ENCODE measurements at regions not wholly inside any gene's neighbourhood (a gene's known extent, or its start where the extent isn't known, plus 50 kb on each side); places are given as distances from the start of the nearest gene placed in this dataset.

GRCh38 chr2:66753660-66754059 lies 318.7 kb downstream of the MEIS1 start:
- no peak for DNase-seq (ENCODE audit: low read depth in 1 of 2, low spot score in 1 of 2)
- in situ Hi-C loops (cut with HindIII; ENCODE audit: low pct_unique_long_range_greater_than_20kb, low sequenced_read_pairs) = no loop called here
- TF ChIP-seq JUND (IDR thresholded peaks at IDR 0.05; ENCODE audit: low read depth) = no peak

GRCh38 chr2:66755974-66756373 lies 321.0 kb downstream of the MEIS1 start:
- no peak for DNase-seq (ENCODE audit: low read depth in 1 of 2, low spot score in 1 of 2)
- TF ChIP-seq JUND (IDR thresholded peaks at IDR 0.05; ENCODE audit: low read depth) = no peak
- in situ Hi-C loops (cut with HindIII; ENCODE audit: low pct_unique_long_range_greater_than_20kb, low sequenced_read_pairs) = no loop called here

- no peak for DNase-seq (ENCODE audit: low read depth in 1 of 2, low spot score in 1 of 2)
- no peak for TF ChIP-seq JUND (IDR thresholded peaks at IDR 0.05; ENCODE audit: low read depth)
- in situ Hi-C loops (cut with HindIII; ENCODE audit: low pct_unique_long_range_greater_than_20kb, low sequenced_read_pairs) = no loop called here
These were observed 326.9 kb downstream of the MEIS1 start for GRCh38 chr2:66761826-66762225.

- in situ Hi-C loops (cut with HindIII; ENCODE audit: low pct_unique_long_range_greater_than_20kb, low sequenced_read_pairs) = no loop called here
- no peak for TF ChIP-seq JUND (IDR thresholded peaks at IDR 0.05; ENCODE audit: low read depth)
- no peak for DNase-seq (ENCODE audit: low read depth in 1 of 2, low spot score in 1 of 2)
These were observed 327.8 kb downstream of the MEIS1 start for GRCh38 chr2:66762761-66763160.

GRCh38 chr2:66766582-66766981 lies 331.7 kb downstream of the MEIS1 start:
- TF ChIP-seq JUND (IDR thresholded peaks at IDR 0.05; ENCODE audit: low read depth) = no peak
- DNase-seq (ENCODE audit: low read depth in 1 of 2, low spot score in 1 of 2) = no peak
- in situ Hi-C loops (cut with HindIII; ENCODE audit: low pct_unique_long_range_greater_than_20kb, low sequenced_read_pairs) = no loop called here

GRCh38 chr2:66771359-66771976 lies 336.5 kb downstream of the MEIS1 start:
- no peak for DNase-seq (ENCODE audit: low read depth in 1 of 2, low spot score in 1 of 2)
- in situ Hi-C loops (cut with HindIII; ENCODE audit: low pct_unique_long_range_greater_than_20kb, low sequenced_read_pairs) = no loop called here
- TF ChIP-seq JUND (IDR thresholded peaks at IDR 0.05; ENCODE audit: low read depth) = no peak

- in situ Hi-C loops (cut with HindIII; ENCODE audit: low pct_unique_long_range_greater_than_20kb, low sequenced_read_pairs) = no loop called here
- TF ChIP-seq JUND (IDR thresholded peaks at IDR 0.05; ENCODE audit: low read depth) = no peak
- DNase-seq (ENCODE audit: low read depth in 1 of 2, low spot score in 1 of 2) = peak in 1 of 2 experiments; percentile 4
These were observed 337.7 kb downstream of the MEIS1 start for GRCh38 chr2:66772618-66773017.

- in situ Hi-C loops (cut with HindIII; ENCODE audit: low pct_unique_long_range_greater_than_20kb, low sequenced_read_pairs) = no loop called here
- no peak for TF ChIP-seq JUND (IDR thresholded peaks at IDR 0.05; ENCODE audit: low read depth)
- DNase-seq (ENCODE audit: low read depth in 1 of 2, low spot score in 1 of 2) = no peak
These were observed 341.0 kb downstream of the MEIS1 start for GRCh38 chr2:66775730-66776422.

- DNase-seq (ENCODE audit: low read depth in 1 of 2, low spot score in 1 of 2) = no peak
- in situ Hi-C loops (cut with HindIII; ENCODE audit: low pct_unique_long_range_greater_than_20kb, low sequenced_read_pairs) = no loop called here
- no peak for TF ChIP-seq JUND (IDR thresholded peaks at IDR 0.05; ENCODE audit: low read depth)
These were observed 346.9 kb downstream of the MEIS1 start for GRCh38 chr2:66781804-66782203.

- no peak for TF ChIP-seq JUND (IDR thresholded peaks at IDR 0.05; ENCODE audit: low read depth)
- in situ Hi-C loops (cut with HindIII; ENCODE audit: low pct_unique_long_range_greater_than_20kb, low sequenced_read_pairs) = no loop called here
These were observed 347.9 kb downstream of the MEIS1 start for GRCh38 chr2:66782780-66783361.

GRCh38 chr2:66789741-66790140 lies 354.8 kb downstream of the MEIS1 start:
- DNase-seq (ENCODE audit: low read depth in 1 of 2, low spot score in 1 of 2) = no peak
- in situ Hi-C loops (cut with HindIII; ENCODE audit: low pct_unique_long_range_greater_than_20kb, low sequenced_read_pairs) = no loop called here
- TF ChIP-seq JUND (IDR thresholded peaks at IDR 0.05; ENCODE audit: low read depth) = no peak

More at GRCh38 chr2:66782780-66783361, 347.9 kb downstream of the MEIS1 start:
- DNase-seq (ENCODE audit: low read depth in 1 of 2, low spot score in 1 of 2) = no peak

- no peak for DNase-seq (ENCODE audit: low read depth in 1 of 2, low spot score in 1 of 2)
- in situ Hi-C loops (cut with HindIII; ENCODE audit: low pct_unique_long_range_greater_than_20kb, low sequenced_read_pairs) = no loop called here
- TF ChIP-seq JUND (IDR thresholded peaks at IDR 0.05; ENCODE audit: low read depth) = no peak
These were observed 355.8 kb downstream of the MEIS1 start for GRCh38 chr2:66790651-66791181.

GRCh38 chr2:66794070-66794469 lies 359.1 kb downstream of the MEIS1 start:
- in situ Hi-C loops (cut with HindIII; ENCODE audit: low pct_unique_long_range_greater_than_20kb, low sequenced_read_pairs) = no loop called here
- TF ChIP-seq JUND (IDR thresholded peaks at IDR 0.05; ENCODE audit: low read depth) = no peak

More at GRCh38 chr2:66794070-66794469, 359.1 kb downstream of the MEIS1 start:
- DNase-seq (ENCODE audit: low read depth in 1 of 2, low spot score in 1 of 2) = no peak
